ENCODE measurements at regions not wholly inside any gene's neighbourhood (a gene's known extent, or its start where the extent isn't known, plus 50 kb on each side); places are given as distances from the start of the nearest gene placed in this dataset. TPM values are rescaled to one million over a fixed set of nuclear protein-coding genes. Genes with fewer than 3 reads are reported as not detected.

- no peak for DNase-seq
- Histone ChIP-seq H3K27me3 (ENCODE audit: control insufficient read depth in 3 of 3, insufficient read depth in 3 of 3, low read length in 2 of 3) (no peaks in the 10 kb centered on the region), H3K4me1 (ENCODE audit: control insufficient read depth in 5 of 5, insufficient read depth in 5 of 5, low read length in 5 of 5) (no peaks in the 10 kb centered on the region), H3K9me3 (ENCODE audit: control insufficient read depth in 4 of 4, insufficient read depth in 3 of 4, low read length in 3 of 4) (peaks cover 0 to 6% (median 0%) of the 10 kb centered on the region in 4 donors), H3K4me3 (no peak overlapping the region), H3K27ac (ENCODE audit: low read depth in 1 of 2, low read length in 1 of 2) (no peak overlapping the region), H3K36me3 (ENCODE audit: control insufficient read depth in 4 of 4, insufficient read depth in 4 of 4, low read length in 4 of 4) (no peaks in the 10 kb centered on the region), H3K9ac (ENCODE audit: insufficient read depth in 1 of 2, low read length in 2 of 2) (no peak overlapping the region)
- ATAC-seq (ENCODE audit: insufficient read depth, low FRiP score), result no peak
- WGBS, 2 donors, result 80 to 87% methylated on average over 4 of the region's 4 CpGs
- TF ChIP-seq, protein P1, sequence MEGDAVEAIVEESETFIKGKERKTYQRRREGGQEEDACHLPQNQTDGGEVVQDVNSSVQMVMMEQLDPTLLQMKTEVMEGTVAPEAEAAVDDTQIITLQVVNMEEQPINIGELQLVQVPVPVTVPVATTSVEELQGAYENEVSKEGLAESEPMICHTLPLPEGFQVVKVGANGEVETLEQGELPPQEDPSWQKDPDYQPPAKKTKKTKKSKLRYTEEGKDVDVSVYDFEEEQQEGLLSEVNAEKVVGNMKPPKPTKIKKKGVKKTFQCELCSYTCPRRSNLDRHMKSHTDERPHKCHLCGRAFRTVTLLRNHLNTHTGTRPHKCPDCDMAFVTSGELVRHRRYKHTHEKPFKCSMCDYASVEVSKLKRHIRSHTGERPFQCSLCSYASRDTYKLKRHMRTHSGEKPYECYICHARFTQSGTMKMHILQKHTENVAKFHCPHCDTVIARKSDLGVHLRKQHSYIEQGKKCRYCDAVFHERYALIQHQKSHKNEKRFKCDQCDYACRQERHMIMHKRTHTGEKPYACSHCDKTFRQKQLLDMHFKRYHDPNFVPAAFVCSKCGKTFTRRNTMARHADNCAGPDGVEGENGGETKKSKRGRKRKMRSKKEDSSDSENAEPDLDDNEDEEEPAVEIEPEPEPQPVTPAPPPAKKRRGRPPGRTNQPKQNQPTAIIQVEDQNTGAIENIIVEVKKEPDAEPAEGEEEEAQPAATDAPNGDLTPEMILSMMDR (IDR thresholded peaks at IDR 0.05; ENCODE audit: control extremely low read depth, extremely low read depth), result no peak
These were observed 276.2 kb downstream of the METTL15 start for GRCh38 chr11:28384418-28384817.

- WGBS, 2 donors, result 86 to 92% methylated on average over 1 of the region's 1 CpG
- no peaks in the 10 kb centered on the region for H3K27me3 ChIP-seq (ENCODE audit: control insufficient read depth in 3 of 3, insufficient read depth in 3 of 3, low read length in 2 of 3)
These were observed 275.3 kb downstream of the METTL15 start for GRCh38 chr11:28383456-28383855.

More at GRCh38 chr11:28383456-28383855, 275.3 kb downstream of the METTL15 start:
- H3K4me3 ChIP-seq, result no peak overlapping the region
- H3K27ac ChIP-seq (ENCODE audit: low read depth in 1 of 2, low read length in 1 of 2), result no peak overlapping the region
- no peak for ATAC-seq (ENCODE audit: insufficient read depth, low FRiP score)
- no peaks in the 10 kb centered on the region for H3K36me3 ChIP-seq (ENCODE audit: control insufficient read depth in 4 of 4, insufficient read depth in 4 of 4, low read length in 4 of 4)
- no peak overlapping the region for H3K9ac ChIP-seq (ENCODE audit: insufficient read depth in 1 of 2, low read length in 2 of 2)
- peaks cover 0 to 6% (median 0%) of the 10 kb centered on the region in 4 donors for H3K9me3 ChIP-seq (ENCODE audit: control insufficient read depth in 4 of 4, insufficient read depth in 3 of 4, low read length in 3 of 4)
- DNase-seq, result no peak
- TF ChIP-seq, protein P1 (IDR thresholded peaks at IDR 0.05; ENCODE audit: control extremely low read depth, extremely low read depth), result no peak
- no peaks in the 10 kb centered on the region for H3K4me1 ChIP-seq (ENCODE audit: control insufficient read depth in 5 of 5, insufficient read depth in 5 of 5, low read length in 5 of 5)

Small RNA genes in the stretch of these regions (small RNA-seq; reads per million reads assigned to genes)
- not detected for gene MIR8068 (ENCODE audit: low replicate concordance)
- not detected for gene RN7SL240P (ENCODE audit: low replicate concordance)

All from lung (tissue), 12 donors.